Natural killer cell (primary cell): ENCODE measurements at regions not wholly inside any gene's neighbourhood (a gene's known extent, or its start where the extent isn't known, plus 50 kb on each side); places are given as distances from the start of the nearest gene placed in this dataset.

Source experiments
- ATAC-seq, 3 donors: fragments of 150-1000 bp in 2 of 3; fragments of 200-7000 bp in 1 of 3; cut with Tn5 transposase; 1 replicate in 1 of 3; 2 replicates in 2 of 3; pipeline ENCODE4 v1.10.0; 2021; ENCODE audit warnings: mild to moderate bottlenecking in 2 of 3, moderate library complexity in 2 of 3
- DNase-seq, 2 donors: peaks; one replicate each; pipeline versions ENCODE4 v3.0.0 to v3.0.0-alpha.2; 2013 to 2021; ENCODE audit warnings: mixed read lengths in 1 of 2
- H3K27ac ChIP-seq: one replicate; pipeline ENCODE4 v1.5.1; 2013; ENCODE audit warnings: mild to moderate bottlenecking, low read length
- H3K27me3 ChIP-seq: one replicate; pipeline ENCODE4 v1.6.1; 2013; ENCODE audit warnings: low read length; ENCODE audit not compliant: control insufficient read depth, insufficient read depth
- H3K36me3 ChIP-seq: one replicate; pipeline ENCODE4 v1.6.1; 2013; ENCODE audit warnings: low read length; ENCODE audit not compliant: control insufficient read depth, insufficient read depth
- H3K4me1 ChIP-seq: one replicate; pipeline ENCODE4 v1.6.1; 2013; ENCODE audit warnings: low read length; ENCODE audit not compliant: control insufficient read depth, insufficient read depth
- H3K4me3 ChIP-seq: one replicate; pipeline ENCODE4 v1.5.1; 2013; ENCODE audit warnings: low read length
- H3K9me3 ChIP-seq: one replicate; pipeline ENCODE4 v1.6.1; 2013; ENCODE audit warnings: low read length; ENCODE audit not compliant: control insufficient read depth, insufficient read depth
- H3K27ac Mint-ChIP-seq, 2 donors: one replicate each; pipeline ENCODE4 v1.8.0; 2022; ENCODE audit warnings: mild to moderate bottlenecking in 2 of 2, mixed read lengths in 2 of 2, moderate library complexity in 1 of 2
- H3K27me3 Mint-ChIP-seq, 2 donors: one replicate each; pipeline ENCODE4 v1.8.0; 2022; ENCODE audit warnings: low read depth in 2 of 2, mixed read lengths in 2 of 2
- H3K36me3 Mint-ChIP-seq: one replicate; pipeline ENCODE4 v1.8.0; 2022; ENCODE audit warnings: mixed read lengths
- H3K4me1 Mint-ChIP-seq, 2 donors: one replicate each; pipeline ENCODE4 v1.8.0; 2022; ENCODE audit warnings: mixed read lengths in 2 of 2
- H3K4me3 Mint-ChIP-seq: one replicate; pipeline ENCODE4 v1.8.0; 2022; ENCODE audit warnings: mild to moderate bottlenecking, moderate library complexity, mixed read lengths
- H3K9me3 Mint-ChIP-seq, 2 donors: one replicate each; pipeline ENCODE4 v1.8.0; 2022; ENCODE audit warnings: mixed read lengths in 2 of 2
- WGBS: methylation state at CpG from one replicate; pipeline ENCODE4 v1.1.7; 2013; ENCODE audit warnings: missing lambda C conversion rate; ENCODE audit not compliant: insufficient coverage; 5-methylcytosine and 5-hydroxymethylcytosine counted together
- intact Hi-C: fragments of 100-400 bp; cut with micrococcal nuclease; formaldehyde crosslinking; loops from one replicate; pipeline ENCODE4 v1.14.2; 2022
- TF ChIP-seq, protein P1 (sequence below): fragments of 200-600 bp; IDR thresholded peaks from one replicate; pipeline ENCODE4 v1.8.0; 2022; ENCODE audit warnings: antibody characterized with exemption

DNA sequence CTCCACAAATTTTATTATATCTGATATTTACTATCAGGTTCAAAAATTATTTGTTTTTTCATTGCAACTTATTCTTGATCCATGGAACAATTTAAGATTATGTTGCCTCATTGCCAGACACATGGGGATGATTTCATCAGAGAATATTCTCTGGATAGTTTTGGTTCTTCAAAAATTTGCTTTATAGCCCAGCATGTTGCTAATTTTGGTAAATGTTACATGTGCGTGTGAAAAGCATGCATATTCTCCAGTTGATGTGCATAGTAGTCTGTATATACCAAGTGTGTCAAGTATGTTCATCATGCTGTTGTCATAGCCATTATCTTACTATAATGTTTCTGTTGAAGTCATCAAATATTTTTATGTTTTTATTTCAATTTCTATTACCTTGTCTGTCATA, 122.3 kb downstream of the RFC3 start:
- TF ChIP-seq, protein P1, sequence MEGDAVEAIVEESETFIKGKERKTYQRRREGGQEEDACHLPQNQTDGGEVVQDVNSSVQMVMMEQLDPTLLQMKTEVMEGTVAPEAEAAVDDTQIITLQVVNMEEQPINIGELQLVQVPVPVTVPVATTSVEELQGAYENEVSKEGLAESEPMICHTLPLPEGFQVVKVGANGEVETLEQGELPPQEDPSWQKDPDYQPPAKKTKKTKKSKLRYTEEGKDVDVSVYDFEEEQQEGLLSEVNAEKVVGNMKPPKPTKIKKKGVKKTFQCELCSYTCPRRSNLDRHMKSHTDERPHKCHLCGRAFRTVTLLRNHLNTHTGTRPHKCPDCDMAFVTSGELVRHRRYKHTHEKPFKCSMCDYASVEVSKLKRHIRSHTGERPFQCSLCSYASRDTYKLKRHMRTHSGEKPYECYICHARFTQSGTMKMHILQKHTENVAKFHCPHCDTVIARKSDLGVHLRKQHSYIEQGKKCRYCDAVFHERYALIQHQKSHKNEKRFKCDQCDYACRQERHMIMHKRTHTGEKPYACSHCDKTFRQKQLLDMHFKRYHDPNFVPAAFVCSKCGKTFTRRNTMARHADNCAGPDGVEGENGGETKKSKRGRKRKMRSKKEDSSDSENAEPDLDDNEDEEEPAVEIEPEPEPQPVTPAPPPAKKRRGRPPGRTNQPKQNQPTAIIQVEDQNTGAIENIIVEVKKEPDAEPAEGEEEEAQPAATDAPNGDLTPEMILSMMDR: no peak
- Histone ChIP-seq H3K4me3 (no peak overlapping the region), H3K36me3 (no peaks in the 10 kb centered on the region), H3K9me3 (no peaks in the 10 kb centered on the region), H3K27ac (no peak overlapping the region), H3K27me3 (no peaks in the 10 kb centered on the region), H3K4me1 (no peaks in the 10 kb centered on the region)
- H3K4me3 Mint-ChIP-seq: no peak overlapping the region
- ATAC-seq (no peak), DNase-seq (no peak)
- intact Hi-C loops: no loop called here
- H3K27ac Mint-ChIP-seq: no peak overlapping the region
- whole genome bisulfite sequencing: 91% methylated on average over 1 of the region's 1 CpG
- H3K9me3 Mint-ChIP-seq: peaks cover 4 to 6% of the 10 kb centered on the region in 2 donors
- H3K36me3 Mint-ChIP-seq: no peaks in the 10 kb centered on the region
- H3K4me1 Mint-ChIP-seq: no peaks in the 10 kb centered on the region
- no peaks in the 10 kb centered on the region for H3K27me3 Mint-ChIP-seq

DNA sequence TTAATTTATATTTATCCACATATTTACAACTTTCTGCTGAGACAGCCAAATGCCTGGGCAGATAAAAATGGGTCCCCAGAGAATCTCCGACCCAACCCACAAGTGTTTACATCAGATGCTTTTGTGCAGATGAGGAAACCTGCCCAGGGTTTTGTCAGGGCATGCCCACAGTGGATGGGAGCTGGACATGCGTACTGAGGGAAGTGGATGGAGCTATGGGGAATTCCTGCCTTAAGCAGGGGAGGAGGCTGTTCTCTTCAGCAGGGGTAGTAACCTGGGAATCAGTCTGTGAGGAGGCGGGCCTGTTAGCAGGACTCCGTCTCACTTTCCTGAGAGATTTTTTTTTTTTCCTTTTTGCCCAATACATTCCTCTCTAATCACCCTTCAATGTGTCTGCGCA, 122.9 kb downstream of the RFC3 start:
- Histone ChIP-seq H3K4me3 (no peak overlapping the region), H3K9me3 (no peaks in the 10 kb centered on the region), H3K27ac (no peak overlapping the region), H3K36me3 (no peaks in the 10 kb centered on the region), H3K4me1 (no peaks in the 10 kb centered on the region), H3K27me3 (no peaks in the 10 kb centered on the region)
- Mint-ChIP-seq H3K4me1 (no peaks in the 10 kb centered on the region), H3K27me3 (no peaks in the 10 kb centered on the region), H3K9me3 (peaks cover 6 to 7% of the 10 kb centered on the region in 2 donors), H3K27ac (no peak overlapping the region), H3K36me3 (no peaks in the 10 kb centered on the region), H3K4me3 (no peak overlapping the region)
- DNase-seq: no peak
- ATAC-seq: no peak
- intact Hi-C loops: no loop called here
- TF ChIP-seq, protein P1: no peak
- 88% methylated on average over 3 of the region's 5 CpGs for WGBS

DNA sequence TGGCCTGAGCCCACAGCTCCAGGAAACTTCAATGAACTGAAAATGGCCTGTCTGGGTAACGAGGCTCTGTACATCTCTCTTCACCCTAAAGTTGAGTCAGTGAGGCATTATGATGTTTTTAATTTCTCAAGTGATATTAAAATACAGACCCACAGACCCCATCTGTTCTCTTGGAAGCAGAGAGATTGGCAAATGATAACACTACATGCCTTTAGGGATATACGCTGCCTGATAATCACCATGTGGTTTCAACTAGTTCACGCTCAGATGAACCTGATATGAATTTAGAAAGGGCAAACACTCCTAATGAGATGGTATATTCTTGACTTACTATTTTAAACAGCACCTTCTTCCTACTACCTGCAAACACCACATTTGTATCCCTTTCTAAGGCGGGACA, 127.5 kb downstream of the RFC3 start:
- intact Hi-C loops: no loop called here
- Histone ChIP-seq H3K36me3 (no peaks in the 10 kb centered on the region), H3K4me1 (no peaks in the 10 kb centered on the region), H3K27me3 (no peaks in the 10 kb centered on the region), H3K27ac (no peak overlapping the region), H3K4me3 (no peak overlapping the region), H3K9me3 (no peaks in the 10 kb centered on the region)
- no peak for ATAC-seq
- Mint-ChIP-seq H3K9me3 (peaks cover 10 to 14% of the 10 kb centered on the region in 2 donors), H3K4me1 (no peaks in the 10 kb centered on the region), H3K27me3 (no peaks in the 10 kb centered on the region), H3K27ac (no peak overlapping the region), H3K36me3 (no peaks in the 10 kb centered on the region), H3K4me3 (no peak overlapping the region)
- WGBS: 80% methylated on average over 3 of the region's 4 CpGs
- DNase-seq: no peak
- TF ChIP-seq, protein P1: no peak

DNA sequence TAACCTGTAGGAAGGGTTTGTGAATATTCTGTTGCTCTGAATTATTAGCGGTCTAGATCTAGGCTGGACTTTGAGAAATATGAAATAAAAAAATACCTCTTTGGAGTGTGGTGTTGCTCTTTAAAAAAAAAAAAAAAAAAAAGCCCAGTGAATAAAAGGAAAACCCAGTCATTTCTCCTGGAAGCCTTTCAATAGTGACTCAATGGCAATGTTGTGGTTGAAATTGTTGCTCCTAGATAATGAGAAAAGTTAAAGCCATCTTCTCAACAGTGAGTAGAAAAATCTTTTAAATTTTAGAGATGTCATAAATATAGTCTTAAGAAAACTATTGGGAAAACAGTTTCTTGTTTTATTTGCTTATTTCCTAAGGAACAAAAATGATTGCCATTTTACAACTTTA, 135.3 kb downstream of the RFC3 start:
- WGBS: no CpG with 5 or more reads among the region's 1 CpG
- H3K27ac ChIP-seq: no peak overlapping the region
- Mint-ChIP-seq H3K36me3 (no peaks in the 10 kb centered on the region), H3K27me3 (no peaks in the 10 kb centered on the region), H3K9me3 (peaks cover 4 to 9% of the 10 kb centered on the region in 2 donors), H3K4me3 (no peak overlapping the region), H3K4me1 (no peaks in the 10 kb centered on the region), H3K27ac (no peak overlapping the region)
- H3K27me3 ChIP-seq: no peaks in the 10 kb centered on the region
- no peaks in the 10 kb centered on the region for H3K4me1 ChIP-seq
- TF ChIP-seq, protein P1: no peak
- intact Hi-C loops: no loop called here
- H3K36me3 ChIP-seq: no peaks in the 10 kb centered on the region
- no peaks in the 10 kb centered on the region for H3K9me3 ChIP-seq
- DNase-seq: no peak
- H3K4me3 ChIP-seq: no peak overlapping the region
- ATAC-seq: no peak
